SK-N-SH treated with all-trans-retinoic acid at 6 μM for 48 hours (cell line): ENCODE measurements at regions not wholly inside any gene's neighbourhood (a gene's known extent, or its start where the extent isn't known, plus 50 kb on each side); places are given as distances from the start of the nearest gene placed in this dataset.

Source experiments
- ESRRG ChIP-seq: fragments of 250-450 bp; sonication (Bioruptor Pico); IDR thresholded peaks from 2 replicates; pipeline ENCODE4 v1.6.1; 2021; ENCODE audit warnings: mild to moderate bottlenecking
- RARB ChIP-seq: fragments of 250-450 bp; sonication (Bioruptor Pico); IDR thresholded peaks from 2 replicates; pipeline ENCODE4 v1.8.0; 2021; ENCODE audit warnings: mild to moderate bottlenecking, moderate library complexity
- TOX ChIP-seq: fragments of 250-450 bp; sonication (Bioruptor Pico); IDR thresholded peaks from 2 replicates; pipeline ENCODE4 v1.8.0; 2021; ENCODE audit warnings: mild to moderate bottlenecking, moderate library complexity, borderline replicate concordance

DNA sequence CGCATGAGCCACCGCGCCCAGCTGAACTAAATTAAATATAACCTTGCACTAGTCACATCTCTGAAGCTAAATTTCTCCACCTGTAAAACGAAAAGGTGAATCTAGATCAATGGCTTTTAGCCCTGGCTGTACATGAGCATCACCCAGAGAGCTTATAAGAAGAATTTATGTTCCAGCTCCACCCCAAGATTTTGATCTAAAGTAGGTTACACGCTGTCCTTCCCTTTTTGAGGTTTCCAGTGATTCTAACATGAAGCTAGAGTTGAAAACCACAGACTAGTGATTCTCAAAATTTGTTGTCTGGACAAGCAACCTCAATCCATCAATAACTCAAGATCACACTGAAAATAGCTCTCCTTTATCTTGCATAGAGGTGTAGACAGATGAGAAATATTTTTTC lies 208.8 kb upstream of the CRIM1 start:
- TF ChIP-seq RARB, result no peak
- no peak for TF ChIP-seq ESRRG (CRISPR knock-in tag)
- no peak for TF ChIP-seq TOX (CRISPR knock-in tag)
